ENCODE measurements at regions not wholly inside any gene's neighbourhood (a gene's known extent, or its start where the extent isn't known, plus 50 kb on each side); places are given as distances from the start of the nearest gene placed in this dataset.

GRCh38 chr4:65911720-65912119 is 241.4 kb upstream of the EPHA5 start:
- no peaks in the 10 kb centered on the region for H3K4me1 Mint-ChIP-seq (ENCODE audit: low read depth, unreplicated experiment)
- no peak overlapping the region for H3K27ac Mint-ChIP-seq (ENCODE audit: unreplicated experiment)

GRCh38 chr4:65893957-65894755 is 223.9 kb upstream of the EPHA5 start:
- Mint-ChIP-seq H3K36me3 (ENCODE audit: unreplicated experiment) (no peaks in the 10 kb centered on the region), H3K27me3 (ENCODE audit: unreplicated experiment) (peaks cover 2% of the 10 kb centered on the region), H3K4me1 (ENCODE audit: low read depth, unreplicated experiment) (no peaks in the 10 kb centered on the region), H3K4me3 (ENCODE audit: unreplicated experiment) (no peak overlapping the region), H3K27ac (ENCODE audit: unreplicated experiment) (no peak overlapping the region), H3K9me3 (ENCODE audit: unreplicated experiment) (no peaks in the 10 kb centered on the region)
- DNase-seq = no peak
- TF ChIP-seq CTCF (IDR thresholded peaks at IDR 0.05; ENCODE audit: partially characterized antibody, unreplicated experiment) = no peak

More at GRCh38 chr4:65911720-65912119, 241.4 kb upstream of the EPHA5 start:
- H3K36me3 Mint-ChIP-seq (ENCODE audit: unreplicated experiment) = no peaks in the 10 kb centered on the region
- H3K4me3 Mint-ChIP-seq (ENCODE audit: unreplicated experiment) = no peak overlapping the region
- TF ChIP-seq CTCF (IDR thresholded peaks at IDR 0.05; ENCODE audit: partially characterized antibody, unreplicated experiment) = no peak
- H3K27me3 Mint-ChIP-seq (ENCODE audit: unreplicated experiment) = no peaks in the 10 kb centered on the region
- DNase-seq = no peak
- no peaks in the 10 kb centered on the region for H3K9me3 Mint-ChIP-seq (ENCODE audit: unreplicated experiment)

GRCh38 chr4:65893271-65893670 is 223.0 kb upstream of the EPHA5 start:
- Mint-ChIP-seq H3K4me3 (ENCODE audit: unreplicated experiment) (no peak overlapping the region), H3K27ac (ENCODE audit: unreplicated experiment) (no peak overlapping the region), H3K9me3 (ENCODE audit: unreplicated experiment) (no peaks in the 10 kb centered on the region), H3K36me3 (ENCODE audit: unreplicated experiment) (no peaks in the 10 kb centered on the region), H3K27me3 (ENCODE audit: unreplicated experiment) (peaks cover 2% of the 10 kb centered on the region), H3K4me1 (ENCODE audit: low read depth, unreplicated experiment) (no peaks in the 10 kb centered on the region)
- no peak for TF ChIP-seq CTCF (IDR thresholded peaks at IDR 0.05; ENCODE audit: partially characterized antibody, unreplicated experiment)
- no peak for DNase-seq

- TF ChIP-seq CTCF (IDR thresholded peaks at IDR 0.05; ENCODE audit: partially characterized antibody, unreplicated experiment) = no peak
- peaks cover 2% of the 10 kb centered on the region for H3K27me3 Mint-ChIP-seq (ENCODE audit: unreplicated experiment)
- H3K4me3 Mint-ChIP-seq (ENCODE audit: unreplicated experiment) = no peak overlapping the region
- no peaks in the 10 kb centered on the region for H3K9me3 Mint-ChIP-seq (ENCODE audit: unreplicated experiment)
- no peaks in the 10 kb centered on the region for H3K4me1 Mint-ChIP-seq (ENCODE audit: low read depth, unreplicated experiment)
- H3K36me3 Mint-ChIP-seq (ENCODE audit: unreplicated experiment) = no peaks in the 10 kb centered on the region
- no peak overlapping the region for H3K27ac Mint-ChIP-seq (ENCODE audit: unreplicated experiment)
- no peak for DNase-seq
Measured at GRCh38 chr4:65880594-65880993, 210.3 kb upstream of the EPHA5 start.

GRCh38 chr4:65868096-65868824 is 198.0 kb upstream of the EPHA5 start:
- Mint-ChIP-seq H3K9me3 (ENCODE audit: unreplicated experiment) (no peaks in the 10 kb centered on the region), H3K36me3 (ENCODE audit: unreplicated experiment) (no peaks in the 10 kb centered on the region), H3K4me1 (ENCODE audit: low read depth, unreplicated experiment) (peaks cover 3% of the 10 kb centered on the region), H3K27ac (ENCODE audit: unreplicated experiment) (no peak overlapping the region), H3K27me3 (ENCODE audit: unreplicated experiment) (no peaks in the 10 kb centered on the region), H3K4me3 (ENCODE audit: unreplicated experiment) (no peak overlapping the region)
- DNase-seq = no peak
- no peak for TF ChIP-seq CTCF (IDR thresholded peaks at IDR 0.05; ENCODE audit: partially characterized antibody, unreplicated experiment)
